Mesendoderm (in vitro differentiated cells): ENCODE measurements at regions not wholly inside any gene's neighbourhood (a gene's known extent, or its start where the extent isn't known, plus 50 kb on each side); places are given as distances from the start of the nearest gene placed in this dataset.
A peak's percentile ranks its signal among the peaks of the same experiment; 100 is the strongest.
"Not testable (repeated sequence)": the region's sequence is repeated elsewhere in the genome, so short reads cannot be mapped to it uniquely, and the experiment has no call there.

ENCODE experiments used
- DNase-seq: peaks from one replicate; pipeline ENCODE4 v3.0.0; 2013
- H2AK5ac ChIP-seq: 2 replicates; pipeline ENCODE4 v1.6.1; 2013; ENCODE audit warnings: low read length, inconsistent platforms
- H2BK120ac ChIP-seq: 2 replicates; pipeline ENCODE4 v1.6.1; 2013; ENCODE audit warnings: low read depth, mild to moderate bottlenecking, low read length, moderate library complexity, mixed read lengths
- H2BK15ac ChIP-seq: replicated peaks from 2 replicates; pipeline ENCODE4 v1.6.1; 2013; ENCODE audit warnings: low read depth, mild to moderate bottlenecking, moderate library complexity
- H2BK5ac ChIP-seq: 2 replicates; pipeline ENCODE4 v1.6.1; 2013; ENCODE audit warnings: low read length, inconsistent platforms
- H3K18ac ChIP-seq: 2 replicates; pipeline ENCODE4 v1.6.1; 2013; ENCODE audit warnings: mild to moderate bottlenecking, low read length, mixed read lengths
- H3K23ac ChIP-seq: one replicate; pipeline ENCODE4 v1.6.1; 2013; ENCODE audit warnings: low read length
- H3K27ac ChIP-seq: 2 replicates; pipeline ENCODE4 v1.5.1; 2013; ENCODE audit warnings: low read depth, mild to moderate bottlenecking, inconsistent platforms, low read length, moderate library complexity
- H3K27me3 ChIP-seq: 2 replicates; pipeline ENCODE4 v1.6.1; 2013; ENCODE audit warnings: low read length, control low read depth, mild to moderate bottlenecking, inconsistent platforms; ENCODE audit not compliant: insufficient read depth, poor library complexity
- H3K36me3 ChIP-seq: 2 replicates; pipeline ENCODE4 v1.6.1; 2013; ENCODE audit warnings: low read length, inconsistent platforms; ENCODE audit not compliant: control insufficient read depth, insufficient read depth
- H3K4ac ChIP-seq: one replicate; pipeline ENCODE4 v1.6.1; 2013; ENCODE audit warnings: low read depth, mild to moderate bottlenecking, low read length, moderate library complexity
- H3K4me1 ChIP-seq: 2 replicates; pipeline ENCODE4 v1.6.1; 2013; ENCODE audit warnings: low read depth, low read length, inconsistent platforms; ENCODE audit not compliant: control insufficient read depth
- H3K4me2 ChIP-seq: 2 replicates; pipeline ENCODE4 v1.6.1; 2013; ENCODE audit warnings: low read length
- H3K4me3 ChIP-seq: 2 replicates; pipeline ENCODE4 v1.5.1; 2013; ENCODE audit warnings: mild to moderate bottlenecking, low read length
- H3K56ac ChIP-seq: one replicate; pipeline ENCODE4 v1.6.1; 2013; ENCODE audit warnings: low read length
- H3K79me1 ChIP-seq: 2 replicates; pipeline ENCODE4 v1.6.1; 2013; ENCODE audit warnings: low read length, inconsistent platforms
- H3K79me2 ChIP-seq: 2 replicates; pipeline ENCODE4 v1.6.1; 2013; ENCODE audit warnings: mild to moderate bottlenecking, low read length; ENCODE audit not compliant: control insufficient read depth, insufficient read depth
- H3K9ac ChIP-seq: 2 replicates; pipeline ENCODE4 v1.6.1; 2013; ENCODE audit warnings: low read length, inconsistent platforms
- H4K5ac ChIP-seq: one replicate; pipeline ENCODE4 v1.6.1; 2013; ENCODE audit warnings: low read length
- H4K8ac ChIP-seq: one replicate; pipeline ENCODE4 v1.6.1; 2013; ENCODE audit warnings: low read depth, mild to moderate bottlenecking, control low read depth, low read length, moderate library complexity
- WGBS: extraction: QIAGEN DNeasy Blood & Tissue Kit; methylation state at CpG from one replicate; pipeline ENCODE4 v1.1.7; 2013; ENCODE audit warnings: low lambda C conversion rate, missing lambda C conversion rate; ENCODE audit not compliant: insufficient coverage; ENCODE audit errors: extremely low coverage; 5-methylcytosine and 5-hydroxymethylcytosine counted together

- WGBS = no CpG with 5 or more reads among the region's 3 CpGs
- Histone ChIP-seq H3K56ac (no peak overlapping the region), H3K79me2 (no peaks in the 10 kb centered on the region)
Measured at GRCh38 chr6:86147311-86147710, 504.6 kb upstream of the SYNCRIP start.

DNA sequence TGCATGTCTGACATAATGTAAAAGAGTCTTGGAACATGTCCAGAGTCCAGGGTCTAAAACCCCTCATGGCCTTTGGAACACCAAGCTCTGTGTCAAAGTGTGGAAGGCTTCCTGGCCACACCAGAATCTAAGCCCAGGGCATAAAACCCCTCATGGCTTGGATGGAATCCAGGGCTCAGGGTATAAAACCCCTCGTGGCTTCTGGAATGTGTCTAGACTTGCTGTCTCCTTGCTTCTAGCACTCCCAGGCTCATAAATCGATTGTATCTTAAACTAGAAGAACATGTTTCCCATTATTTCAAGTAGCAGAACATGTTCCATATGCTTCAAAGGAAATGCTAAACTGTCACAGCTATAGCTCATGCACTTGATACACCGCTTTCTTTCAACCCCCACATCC lies 504.1 kb upstream of the SYNCRIP start:
- DNase-seq, H3K56ac ChIP-seq, H3K4me2 ChIP-seq, H3K18ac ChIP-seq, H3K27ac ChIP-seq, H2BK15ac ChIP-seq, H4K8ac ChIP-seq, H3K23ac ChIP-seq, H3K4ac ChIP-seq, H3K36me3 ChIP-seq, H3K27me3 ChIP-seq, H4K5ac ChIP-seq, H3K79me2 ChIP-seq, H2BK5ac ChIP-seq, H3K4me1 ChIP-seq, H3K79me1 ChIP-seq, H2AK5ac ChIP-seq, H2BK120ac ChIP-seq, H3K9ac ChIP-seq, H3K4me3 ChIP-seq: not testable (repeated sequence)
- no CpG with 5 or more reads among the region's 3 CpGs for WGBS

More at GRCh38 chr6:86147311-86147710, 504.6 kb upstream of the SYNCRIP start:
- Histone ChIP-seq H4K5ac (no peak overlapping the region), H2BK15ac (no peak overlapping the region), H2BK120ac (no peak overlapping the region), H3K23ac (no peak overlapping the region), H3K9ac (no peak overlapping the region), H3K4me2 (no peak overlapping the region), H3K4me1 (no peaks in the 10 kb centered on the region), H3K4me3 (no peak overlapping the region), H3K79me1 (no peaks in the 10 kb centered on the region), H2BK5ac (no peak overlapping the region), H3K27me3 (no peaks in the 10 kb centered on the region), H3K36me3 (no peaks in the 10 kb centered on the region), H3K4ac (no peak overlapping the region), H4K8ac (no peak overlapping the region), H3K18ac (no peak overlapping the region), H3K27ac (no peak overlapping the region), H2AK5ac (no peak overlapping the region)
- DNase-seq = no peak

DNA sequence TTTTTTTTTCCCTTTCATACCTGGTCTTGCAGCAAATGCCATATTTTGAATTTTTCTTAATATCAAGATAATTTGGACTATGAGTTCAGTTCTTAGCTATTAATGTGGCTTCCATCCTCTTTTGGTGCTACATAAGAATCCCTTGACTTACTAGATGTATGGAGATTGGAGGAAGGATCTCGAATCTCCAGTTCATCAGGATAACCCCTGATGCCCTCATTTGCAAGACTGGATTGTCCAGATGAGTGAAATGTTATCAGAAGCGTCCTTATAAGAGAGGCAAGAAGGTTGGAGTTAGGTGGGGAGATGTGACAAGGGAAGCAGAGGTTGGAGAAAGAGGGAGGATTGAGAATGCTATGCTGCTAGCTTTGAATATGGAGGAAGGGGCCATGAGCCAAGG lies 499.6 kb upstream of the SYNCRIP start:
- no peak overlapping the region for H3K18ac ChIP-seq

DNA sequence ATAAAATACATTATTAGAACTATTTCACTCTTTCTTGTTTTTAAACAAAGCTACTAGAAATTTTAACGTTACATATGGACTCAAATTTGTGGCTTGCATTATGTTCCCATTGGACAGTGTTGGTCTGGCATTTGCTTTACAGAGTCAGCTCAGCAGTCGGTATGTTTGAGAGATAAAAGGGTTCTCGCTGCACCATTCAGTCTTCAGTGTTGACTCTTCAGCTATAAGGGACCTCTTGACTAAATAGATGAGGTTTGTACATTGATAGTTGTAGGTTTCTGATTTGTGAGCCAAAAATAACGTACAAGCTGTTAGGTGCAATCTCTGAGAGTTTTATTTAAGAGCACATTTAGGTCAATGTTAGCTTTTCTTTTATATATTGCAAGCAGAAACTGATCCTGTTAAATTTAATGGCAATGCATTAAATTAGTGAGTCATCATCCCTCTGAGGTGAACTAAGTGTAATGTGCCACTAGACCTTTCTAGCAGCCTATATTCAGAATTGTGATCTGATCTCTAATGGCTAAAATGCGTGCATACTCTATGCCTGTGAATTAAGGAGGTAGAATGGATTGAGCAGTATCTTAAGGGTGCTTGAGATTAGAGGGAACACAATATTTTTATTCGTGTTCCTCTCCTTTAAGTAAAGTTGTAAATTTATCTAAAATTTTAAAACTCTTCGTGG lies 485.6 kb upstream of the SYNCRIP start:
- Histone ChIP-seq H3K4me3 (no peak overlapping the region), H3K27me3 (no peaks in the 10 kb centered on the region), H3K79me1 (no peaks in the 10 kb centered on the region), H3K4ac (no peak overlapping the region), H3K27ac (no peak overlapping the region), H4K8ac (no peak overlapping the region), H2BK15ac (no peak overlapping the region), H3K23ac (no peak overlapping the region), H3K36me3 (no peaks in the 10 kb centered on the region), H4K5ac (no peak overlapping the region), H3K79me2 (no peaks in the 10 kb centered on the region), H2BK120ac (no peak overlapping the region), H3K4me1 (no peaks in the 10 kb centered on the region), H3K18ac (no peak overlapping the region), H3K56ac (no peak overlapping the region), H2BK5ac (no peak overlapping the region), H3K9ac (no peak overlapping the region), H2AK5ac (no peak overlapping the region), H3K4me2 (no peak overlapping the region)
- no CpG with 5 or more reads among the region's 7 CpGs for WGBS
- DNase-seq = no peak

More for the DNA sequence above, 499.6 kb upstream of the SYNCRIP start:
- Histone ChIP-seq H2BK5ac (no peak overlapping the region), H3K79me1 (no peaks in the 10 kb centered on the region), H3K56ac (no peak overlapping the region), H3K4me2 (no peak overlapping the region), H2AK5ac (no peak overlapping the region), H3K4me3 (no peak overlapping the region), H2BK120ac (no peak overlapping the region), H3K79me2 (no peaks in the 10 kb centered on the region), H3K9ac (no peak overlapping the region), H3K27ac (no peak overlapping the region), H2BK15ac (no peak overlapping the region), H4K8ac (no peak overlapping the region), H3K36me3 (no peaks in the 10 kb centered on the region), H3K4me1 (no peaks in the 10 kb centered on the region), H3K4ac (no peak overlapping the region), H3K27me3 (no peaks in the 10 kb centered on the region), H3K23ac (no peak overlapping the region), H4K5ac (no peak overlapping the region)
- no peak for DNase-seq
- no CpG with 5 or more reads among the region's 2 CpGs for WGBS

DNA sequence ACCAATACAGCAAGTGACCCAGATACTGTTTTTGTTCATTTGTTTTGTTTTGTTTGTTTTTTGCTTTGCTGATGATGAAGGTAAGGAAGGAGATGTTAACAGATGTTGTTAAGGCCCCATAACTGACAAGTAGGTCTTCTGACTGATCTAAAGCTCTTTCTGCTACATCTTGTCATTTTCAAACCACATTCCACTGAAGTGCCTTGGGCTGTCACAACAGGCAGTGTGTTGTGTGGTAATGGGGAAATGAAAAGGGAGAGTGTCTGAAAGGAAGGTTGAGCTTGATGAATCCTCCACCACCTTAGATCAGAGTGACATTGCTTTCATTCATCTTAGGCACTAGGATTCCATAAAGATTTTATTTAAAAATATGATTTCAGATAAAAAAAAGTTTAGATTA lies 479.4 kb upstream of the SYNCRIP start:
- H3K9ac ChIP-seq = no peak overlapping the region
- H3K56ac ChIP-seq = no peak overlapping the region
- no peak overlapping the region for H4K5ac ChIP-seq
- H4K8ac ChIP-seq = no peak overlapping the region
- no peak overlapping the region for H3K4me3 ChIP-seq
- H3K27ac ChIP-seq = no peak overlapping the region
- H2BK120ac ChIP-seq = no peak overlapping the region
- H3K23ac ChIP-seq = no peak overlapping the region
- peak; percentile 26 for DNase-seq
- no peaks in the 10 kb centered on the region for H3K79me1 ChIP-seq
- no peaks in the 10 kb centered on the region for H3K79me2 ChIP-seq
- no peak overlapping the region for H3K4me2 ChIP-seq
- no peak overlapping the region for H2BK5ac ChIP-seq
- no peak overlapping the region for H2AK5ac ChIP-seq
- H2BK15ac ChIP-seq = no peak overlapping the region
- no peak overlapping the region for H3K4ac ChIP-seq
- no peak overlapping the region for H3K18ac ChIP-seq
- no peaks in the 10 kb centered on the region for H3K36me3 ChIP-seq
- H3K27me3 ChIP-seq = no peaks in the 10 kb centered on the region
- no peaks in the 10 kb centered on the region for H3K4me1 ChIP-seq

DNA sequence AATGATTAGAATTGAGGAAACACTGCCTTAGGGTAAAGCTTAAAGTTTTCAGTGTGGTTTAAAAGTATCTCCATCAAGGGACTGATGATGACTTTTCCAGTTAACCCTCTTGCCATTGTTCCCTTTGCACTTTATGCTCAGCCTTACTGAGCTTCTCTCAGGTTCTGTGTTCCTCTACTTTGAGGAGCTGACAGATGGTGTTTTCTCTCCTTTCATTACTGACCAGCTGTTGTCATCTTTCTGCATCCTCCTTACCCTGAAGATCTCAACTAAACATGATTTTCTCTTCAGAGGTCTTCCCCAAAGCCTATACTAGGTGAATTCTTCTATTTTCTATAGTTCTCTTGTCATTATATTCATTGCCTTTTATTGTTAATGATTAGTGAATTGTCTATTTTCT lies 475.6 kb upstream of the SYNCRIP start:
- H2BK120ac ChIP-seq = no peak overlapping the region
- H3K9ac ChIP-seq = no peak overlapping the region
- H3K4ac ChIP-seq = no peak overlapping the region
- H3K27ac ChIP-seq = no peak overlapping the region
- no peak overlapping the region for H2AK5ac ChIP-seq
- no peak overlapping the region for H2BK5ac ChIP-seq
- no peaks in the 10 kb centered on the region for H3K36me3 ChIP-seq
- no peak overlapping the region for H2BK15ac ChIP-seq
- no peaks in the 10 kb centered on the region for H3K4me1 ChIP-seq
- H3K23ac ChIP-seq = no peak overlapping the region
- no peak overlapping the region for H3K56ac ChIP-seq
- no peaks in the 10 kb centered on the region for H3K79me2 ChIP-seq
- no peaks in the 10 kb centered on the region for H3K27me3 ChIP-seq
- no peak overlapping the region for H4K5ac ChIP-seq
- no peak overlapping the region for H3K4me2 ChIP-seq
- no peak overlapping the region for H4K8ac ChIP-seq
- no peak overlapping the region for H3K18ac ChIP-seq
- no peak for DNase-seq
- no peak overlapping the region for H3K4me3 ChIP-seq
- no peaks in the 10 kb centered on the region for H3K79me1 ChIP-seq
